Hematopoietic multipotent progenitor cell treated with erythropoietin and hydrocortisone succinate and interleukin-3 and kit ligand, for 6 days (in vitro differentiated cells): ENCODE measurements at regions not wholly inside any gene's neighbourhood (a gene's known extent, or its start where the extent isn't known, plus 50 kb on each side); places are given as distances from the start of the nearest gene placed in this dataset.
"Not testable (repeated sequence)": the region's sequence is repeated elsewhere in the genome, so short reads cannot be mapped to it uniquely, and the experiment has no call there.

Source experiments
- DNase-seq: peaks from one replicate; pipeline ENCODE4 v3.0.0-alpha.2; 2015

GRCh38 chr4:79661196-79661595 lies 253.2 kb upstream of the GK2 start:
- no peak for DNase-seq

DNA sequence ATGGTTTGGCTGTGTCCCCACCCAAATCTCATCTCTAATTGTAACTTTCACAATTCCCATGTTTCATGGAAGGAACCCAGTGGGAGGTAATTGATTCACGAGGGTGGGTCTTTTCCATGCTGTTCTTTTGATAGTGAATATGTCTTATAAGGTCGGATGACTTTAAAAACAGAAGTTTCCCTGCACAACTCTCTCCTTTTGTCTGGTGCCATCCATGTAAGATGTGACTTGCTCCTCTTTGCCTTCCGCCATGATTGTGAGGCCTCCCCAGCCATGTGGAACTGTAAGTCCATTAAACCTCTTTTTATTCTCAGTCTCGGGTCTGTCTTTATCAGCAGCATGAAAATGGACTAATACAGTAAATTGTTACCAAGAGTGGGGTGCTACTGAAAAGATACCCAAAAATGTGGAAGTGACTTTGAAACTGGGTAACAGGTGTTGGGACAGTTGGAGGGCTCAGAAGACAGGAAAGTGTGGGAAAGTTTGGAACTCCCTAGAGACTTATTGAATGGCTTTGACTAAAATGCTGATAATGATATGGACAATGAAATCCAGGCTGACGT lies 251.4 kb upstream of the GK2 start:
- not testable (repeated sequence) for DNase-seq

DNA sequence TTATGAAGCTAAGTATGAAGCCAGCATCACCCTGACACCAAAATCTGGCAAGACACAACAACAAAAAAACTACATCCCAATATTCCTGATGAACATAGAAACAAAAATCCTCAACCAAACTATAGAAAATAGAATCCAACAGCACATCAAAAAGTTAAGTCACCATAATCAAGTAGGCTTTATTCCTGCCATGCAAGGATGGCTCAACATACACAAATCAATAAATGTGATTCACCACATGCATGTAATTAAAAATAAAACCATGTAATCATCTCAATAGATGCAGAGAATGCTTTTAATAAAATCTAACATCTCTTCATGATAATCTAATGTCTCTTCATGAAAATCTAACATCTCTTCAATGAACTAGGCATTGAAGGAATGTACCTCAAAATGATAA lies 249.4 kb upstream of the GK2 start:
- DNase-seq: no peak

- DNase-seq: no peak
Measured at GRCh38 chr4:79653871-79654270, 245.8 kb upstream of the GK2 start.

DNA sequence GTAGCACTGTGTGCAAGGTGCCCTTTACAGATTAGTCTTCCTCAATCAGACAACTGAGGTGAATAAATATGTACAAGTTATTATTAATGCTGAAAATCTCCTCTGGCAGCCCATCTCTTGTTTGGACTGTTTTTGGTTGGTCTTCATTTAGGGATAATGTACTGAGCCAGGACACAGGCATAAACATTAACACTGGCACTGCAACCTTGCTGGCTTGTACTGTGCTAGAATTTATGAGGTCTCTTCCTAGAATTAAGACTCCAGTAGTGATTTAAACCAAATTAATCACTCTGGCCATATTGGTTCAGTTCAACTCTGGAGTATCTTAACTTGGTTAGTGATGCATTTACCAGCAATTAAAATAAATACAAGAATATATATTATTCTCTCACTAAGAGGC lies 244.7 kb upstream of the GK2 start:
- DNase-seq: no peak

DNA sequence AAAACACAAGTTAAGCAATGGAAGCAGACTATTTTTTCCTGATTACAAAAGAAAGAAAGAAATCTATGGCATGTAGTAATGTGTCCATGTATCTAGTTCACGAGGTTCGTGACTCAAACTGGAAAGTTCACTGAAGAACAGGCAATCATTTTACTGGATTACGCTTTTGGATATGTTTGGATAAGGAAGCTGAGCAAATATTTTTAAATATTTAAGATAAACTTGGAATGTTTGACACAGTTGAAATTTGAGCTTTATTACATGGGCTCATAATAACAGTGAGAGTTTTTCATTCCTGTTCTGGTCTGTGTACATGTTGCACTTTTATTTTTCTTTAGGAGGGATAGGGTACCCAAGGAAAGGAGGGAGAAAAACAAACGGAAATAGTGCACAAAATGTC lies 244.2 kb upstream of the GK2 start:
- DNase-seq: no peak

GRCh38 chr4:79651456-79651855 lies 243.4 kb upstream of the GK2 start:
- no peak for DNase-seq

GRCh38 chr4:79650794-79651431 lies 242.9 kb upstream of the GK2 start:
- no peak for DNase-seq

- no peak for DNase-seq
Measured at GRCh38 chr4:79650217-79650616, 242.2 kb upstream of the GK2 start.

GRCh38 chr4:79645942-79646341 lies 237.9 kb upstream of the GK2 start:
- DNase-seq: no peak

GRCh38 chr4:79638735-79639134 lies 230.7 kb upstream of the GK2 start:
- DNase-seq: peak; percentile 16

DNA sequence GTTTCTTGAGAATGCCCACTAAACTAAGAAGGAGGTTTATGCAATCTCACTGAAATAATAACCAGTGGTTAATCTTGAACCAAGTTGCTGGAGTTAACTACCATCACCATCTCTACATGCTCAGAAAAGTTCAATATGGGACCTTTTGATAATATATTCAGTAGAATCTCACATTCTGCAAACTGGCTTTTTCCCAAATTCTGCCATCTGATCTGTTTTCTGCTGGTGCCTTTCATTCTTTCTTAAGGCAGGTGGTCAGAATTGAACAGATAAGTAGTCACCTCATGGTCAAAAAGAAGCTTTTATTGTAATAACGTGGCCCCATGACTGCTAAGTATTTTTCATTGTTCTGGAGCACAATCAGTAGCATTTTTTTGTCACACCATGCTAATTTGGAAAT lies 229.0 kb upstream of the GK2 start:
- DNase-seq: no peak

GRCh38 chr4:79634111-79634510 lies 226.1 kb upstream of the GK2 start:
- DNase-seq: no peak

- DNase-seq: peak; percentile 30
Measured at GRCh38 chr4:79632114-79632513, 224.1 kb upstream of the GK2 start.

- DNase-seq: no peak
Measured at GRCh38 chr4:79626611-79627010, 218.6 kb upstream of the GK2 start.

- DNase-seq: no peak
Measured at GRCh38 chr4:79626101-79626500, 218.1 kb upstream of the GK2 start.

DNA sequence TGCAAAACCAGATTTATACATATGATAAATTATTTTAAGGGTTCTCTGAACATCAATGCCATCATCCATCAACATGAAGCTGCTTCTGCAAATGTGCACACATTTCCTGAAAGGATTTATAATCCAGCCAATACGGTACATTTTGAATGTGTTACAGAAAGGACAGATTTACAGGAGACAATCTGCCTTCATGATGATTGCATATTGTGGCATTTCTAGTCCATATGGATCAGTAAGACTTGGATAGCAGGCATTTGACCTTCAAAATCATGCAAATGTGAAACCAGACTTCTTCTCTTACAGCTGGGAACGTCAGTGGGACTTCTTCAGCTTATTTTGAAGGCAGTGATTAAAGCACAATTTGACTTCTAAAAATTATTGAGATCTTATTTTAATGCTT lies 217.3 kb upstream of the GK2 start:
- DNase-seq: no peak

- no peak for DNase-seq
Measured at GRCh38 chr4:79623021-79623870, 215.2 kb upstream of the GK2 start.

- no peak for DNase-seq
Measured at GRCh38 chr4:79621061-79621460, 213.0 kb upstream of the GK2 start.

DNA sequence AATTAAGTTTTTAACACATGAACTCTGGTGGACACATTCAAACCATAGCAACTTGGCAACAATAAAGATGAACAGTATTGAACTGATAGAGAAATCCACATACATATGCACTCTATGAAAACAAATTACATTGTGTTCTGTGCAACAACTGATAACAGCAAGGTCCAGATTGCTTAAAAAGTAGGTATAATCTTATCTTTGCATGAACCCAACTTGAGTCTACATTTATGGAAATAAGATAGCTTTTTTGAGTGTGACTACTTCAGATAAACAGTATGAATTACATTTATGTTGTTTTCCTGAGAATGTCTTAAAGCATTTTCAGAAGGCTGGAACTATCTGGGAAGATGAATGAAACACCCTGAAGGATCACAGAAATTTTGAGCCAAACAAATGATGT lies 212.6 kb upstream of the GK2 start:
- peak; percentile 41 for DNase-seq

- DNase-seq: no peak
Measured at GRCh38 chr4:79613269-79613935, 205.4 kb upstream of the GK2 start.

GRCh38 chr4:79611026-79611425 lies 203.0 kb upstream of the GK2 start:
- DNase-seq: no peak

GRCh38 chr4:79609817-79610216 lies 201.8 kb upstream of the GK2 start:
- no peak for DNase-seq

DNA sequence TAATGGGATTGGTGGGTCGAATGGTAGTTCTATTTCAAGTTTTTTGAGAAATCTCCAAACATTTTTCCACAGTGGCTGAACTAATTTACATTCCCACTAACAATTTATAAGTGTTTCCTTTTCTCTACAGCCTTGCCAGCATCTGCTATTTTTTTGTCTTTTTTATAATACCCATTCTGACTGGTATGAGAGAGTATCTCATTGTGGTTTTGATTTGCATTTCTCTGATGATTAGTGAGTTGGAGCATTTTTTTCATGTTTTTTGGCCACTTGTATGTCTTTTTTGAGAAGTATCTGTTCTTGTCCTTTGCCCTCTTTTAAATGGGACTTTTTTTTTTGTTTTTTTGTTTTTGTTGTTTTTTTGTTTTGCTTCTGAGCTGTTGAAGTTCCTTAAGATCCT lies 200.0 kb upstream of the GK2 start:
- no peak for DNase-seq
